Mesothelial cell of epicardium (in vitro differentiated cells): ENCODE measurements at regions not wholly inside any gene's neighbourhood (a gene's known extent, or its start where the extent isn't known, plus 50 kb on each side); places are given as distances from the start of the nearest gene placed in this dataset.
A peak's percentile ranks its signal among the peaks of the same experiment; 100 is the strongest.

ENCODE experiments used
- DNase-seq, 2 experiments: peaks; one replicate each; pipeline ENCODE4 v3.0.0; 2021; ENCODE audit warnings: low spot score in 2 of 2; ENCODE audit not compliant: unreplicated experiment in 2 of 2
- H3K27ac Mint-ChIP-seq: 2 replicates; pipeline ENCODE4 v1.8.0; 2021; ENCODE audit warnings: mixed read lengths
- H3K27me3 Mint-ChIP-seq: 2 replicates; pipeline ENCODE4 v1.8.0; 2021; ENCODE audit warnings: low read depth, mixed read lengths
- H3K36me3 Mint-ChIP-seq: 2 replicates; pipeline ENCODE4 v1.8.0; 2021; ENCODE audit warnings: mixed read lengths
- H3K4me1 Mint-ChIP-seq: 2 replicates; pipeline ENCODE4 v1.8.0; 2021; ENCODE audit warnings: mixed read lengths
- H3K4me3 Mint-ChIP-seq: 2 replicates; pipeline ENCODE4 v1.8.0; 2021; ENCODE audit warnings: mild to moderate bottlenecking, moderate library complexity, mixed read lengths
- H3K9me3 Mint-ChIP-seq: 2 replicates; pipeline ENCODE4 v1.8.0; 2021; ENCODE audit warnings: mixed read lengths
- TF ChIP-seq, protein P1 (sequence below): fragments of 200-600 bp; sonication (generic); IDR thresholded peaks from one replicate; pipeline ENCODE4 v1.5.0; 2021; ENCODE audit warnings: antibody characterized with exemption; ENCODE audit not compliant: unreplicated experiment

DNA sequence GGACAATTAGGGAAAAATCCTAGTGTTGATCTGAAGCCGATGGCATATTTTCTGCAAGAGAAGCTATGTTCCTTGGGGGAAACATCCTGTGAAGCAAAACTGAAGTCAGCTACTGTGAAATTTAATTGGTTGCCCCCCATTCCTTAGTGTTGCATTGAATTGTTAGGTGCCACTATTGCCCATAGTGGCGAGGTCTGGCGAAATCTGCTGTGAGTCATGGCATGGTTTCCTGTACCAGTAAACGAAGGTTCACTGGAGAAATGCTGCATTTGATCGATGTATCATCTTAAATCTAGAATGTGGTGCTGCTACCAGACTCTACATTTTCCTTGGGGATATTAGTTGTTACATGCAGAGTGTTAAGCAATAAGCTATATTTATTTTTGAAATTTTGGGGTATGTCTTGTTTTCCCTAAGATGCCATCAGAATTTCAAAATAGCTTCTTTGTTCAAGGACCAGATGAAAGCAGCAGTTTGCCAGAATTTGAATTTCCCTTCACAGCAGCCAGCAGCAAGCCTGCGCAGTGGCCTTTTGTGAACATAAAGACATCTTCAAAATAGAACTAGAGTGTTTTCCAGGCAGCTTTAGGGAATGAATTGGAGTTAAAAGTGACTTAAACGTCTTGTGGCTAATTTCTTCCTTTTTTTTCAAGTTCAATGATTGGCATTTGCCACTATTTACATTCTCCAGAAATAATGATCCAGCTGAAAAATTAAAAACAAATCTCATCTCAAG, 348.6 kb upstream of the COBL start:
- H3K9me3 Mint-ChIP-seq: no peaks in the 10 kb centered on the region
- H3K27ac Mint-ChIP-seq: no peak overlapping the region
- no peaks in the 10 kb centered on the region for H3K36me3 Mint-ChIP-seq
- no peak for DNase-seq
- H3K4me3 Mint-ChIP-seq: no peak overlapping the region
- TF ChIP-seq, protein P1, sequence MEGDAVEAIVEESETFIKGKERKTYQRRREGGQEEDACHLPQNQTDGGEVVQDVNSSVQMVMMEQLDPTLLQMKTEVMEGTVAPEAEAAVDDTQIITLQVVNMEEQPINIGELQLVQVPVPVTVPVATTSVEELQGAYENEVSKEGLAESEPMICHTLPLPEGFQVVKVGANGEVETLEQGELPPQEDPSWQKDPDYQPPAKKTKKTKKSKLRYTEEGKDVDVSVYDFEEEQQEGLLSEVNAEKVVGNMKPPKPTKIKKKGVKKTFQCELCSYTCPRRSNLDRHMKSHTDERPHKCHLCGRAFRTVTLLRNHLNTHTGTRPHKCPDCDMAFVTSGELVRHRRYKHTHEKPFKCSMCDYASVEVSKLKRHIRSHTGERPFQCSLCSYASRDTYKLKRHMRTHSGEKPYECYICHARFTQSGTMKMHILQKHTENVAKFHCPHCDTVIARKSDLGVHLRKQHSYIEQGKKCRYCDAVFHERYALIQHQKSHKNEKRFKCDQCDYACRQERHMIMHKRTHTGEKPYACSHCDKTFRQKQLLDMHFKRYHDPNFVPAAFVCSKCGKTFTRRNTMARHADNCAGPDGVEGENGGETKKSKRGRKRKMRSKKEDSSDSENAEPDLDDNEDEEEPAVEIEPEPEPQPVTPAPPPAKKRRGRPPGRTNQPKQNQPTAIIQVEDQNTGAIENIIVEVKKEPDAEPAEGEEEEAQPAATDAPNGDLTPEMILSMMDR: no peak
- peaks cover 11% of the 10 kb centered on the region for H3K4me1 Mint-ChIP-seq
- H3K27me3 Mint-ChIP-seq: peaks cover 48% of the 10 kb centered on the region

DNA sequence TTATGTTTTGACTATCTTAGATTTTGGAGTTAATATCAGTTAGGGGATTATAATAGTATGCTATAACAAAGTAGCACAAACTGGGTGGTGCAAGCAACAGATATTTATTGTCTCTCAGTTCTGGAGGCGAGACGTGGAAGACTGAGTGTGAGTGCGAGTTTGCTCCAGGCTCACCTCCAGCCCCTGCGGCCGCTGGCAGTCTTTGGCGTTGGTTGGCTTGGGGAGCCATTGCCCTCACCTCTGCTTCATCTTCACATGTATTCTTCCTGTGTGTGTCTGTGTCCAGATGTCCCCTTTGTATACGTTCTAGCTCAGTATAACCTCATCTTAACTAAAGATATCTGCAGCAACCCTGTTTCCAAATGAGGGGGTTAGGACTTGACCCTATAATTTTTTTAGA, 343.9 kb upstream of the COBL start:
- Mint-ChIP-seq H3K4me3 (no peak overlapping the region), H3K4me1 (no peaks in the 10 kb centered on the region), H3K36me3 (no peaks in the 10 kb centered on the region), H3K9me3 (no peaks in the 10 kb centered on the region), H3K27me3 (peaks cover 61% of the 10 kb centered on the region), H3K27ac (no peak overlapping the region)
- TF ChIP-seq, protein P1: no peak
- no peak for DNase-seq

DNA sequence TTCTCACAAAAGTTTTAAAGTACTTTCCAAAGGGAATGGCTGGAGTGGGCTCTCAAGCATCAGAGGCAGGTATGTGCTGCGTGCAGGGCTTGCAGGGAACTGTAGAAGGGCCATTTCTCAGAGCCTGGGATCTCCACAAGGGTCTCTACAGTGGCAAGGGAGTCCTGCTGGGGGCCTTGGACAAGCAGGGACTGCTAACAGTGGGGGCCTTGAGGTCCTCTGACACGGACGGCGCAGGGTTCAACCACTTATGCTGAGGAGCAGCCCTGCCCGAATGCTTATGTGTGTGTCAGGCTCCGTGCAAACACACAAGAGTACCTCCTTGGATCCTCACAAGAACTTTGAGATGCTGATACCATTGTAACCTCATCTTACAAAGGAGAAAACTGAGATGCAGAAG, 342.1 kb upstream of the COBL start:
- TF ChIP-seq, protein P1: no peak
- H3K4me1 Mint-ChIP-seq: no peaks in the 10 kb centered on the region
- DNase-seq: no peak
- H3K27ac Mint-ChIP-seq: no peak overlapping the region
- no peak overlapping the region for H3K4me3 Mint-ChIP-seq
- no peaks in the 10 kb centered on the region for H3K36me3 Mint-ChIP-seq
- no peaks in the 10 kb centered on the region for H3K9me3 Mint-ChIP-seq
- peaks cover 59% of the 10 kb centered on the region for H3K27me3 Mint-ChIP-seq

DNA sequence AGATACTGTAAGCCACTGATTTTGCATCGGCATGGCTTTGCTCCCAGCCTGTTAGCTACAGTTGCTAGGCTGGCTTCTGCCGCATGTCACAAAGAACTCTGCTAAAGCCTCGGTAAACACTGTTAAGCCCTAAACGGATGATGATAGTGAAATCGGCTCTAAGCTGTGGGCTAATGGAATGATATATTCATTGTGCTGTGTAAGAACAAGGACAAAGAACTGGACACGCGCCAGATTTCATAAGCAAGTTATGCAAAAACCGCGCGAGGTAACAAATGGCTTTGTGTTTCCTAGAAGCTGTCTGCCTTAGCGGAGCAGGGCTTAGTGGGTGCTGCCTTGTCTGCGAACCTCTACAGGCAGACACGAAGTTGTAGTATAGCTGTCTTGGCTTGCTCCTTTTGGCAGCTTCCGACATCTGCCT, 331.3 kb upstream of the COBL start:
- DNase-seq: peak; percentile 55 to 61
- Mint-ChIP-seq H3K36me3 (no peaks in the 10 kb centered on the region), H3K9me3 (peaks cover 7% of the 10 kb centered on the region), H3K27me3 (peaks cover 59% of the 10 kb centered on the region), H3K4me1 (peaks cover 8% of the 10 kb centered on the region), H3K27ac (peak overlapping the region; percentile 47), H3K4me3 (peak overlapping the region; percentile 39)
- TF ChIP-seq, protein P1: no peak

DNA sequence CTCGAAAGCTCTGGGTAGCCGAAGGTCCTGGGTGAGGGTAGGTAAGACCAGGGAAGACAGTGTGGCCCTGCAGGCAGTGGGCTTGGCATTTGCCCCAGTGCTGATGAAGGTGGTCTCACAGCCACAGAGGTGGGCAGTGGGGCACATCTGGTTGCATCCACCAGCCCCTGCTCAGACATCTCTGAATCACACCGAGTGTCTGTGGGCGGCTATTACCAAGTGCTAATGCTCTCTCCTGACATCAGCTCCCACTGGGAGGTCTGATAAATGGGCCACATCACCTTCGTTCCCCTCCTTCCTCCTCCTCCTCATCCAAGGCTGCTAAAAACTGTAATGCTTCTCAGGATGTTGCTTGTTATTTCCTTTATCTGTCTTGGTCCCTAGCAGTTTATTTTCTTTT, 330.9 kb upstream of the COBL start:
- Mint-ChIP-seq H3K36me3 (no peaks in the 10 kb centered on the region), H3K4me1 (peaks cover 8% of the 10 kb centered on the region), H3K9me3 (peaks cover 7% of the 10 kb centered on the region), H3K27me3 (peaks cover 63% of the 10 kb centered on the region), H3K4me3 (peak overlapping the region; percentile 39), H3K27ac (peak overlapping the region; percentile 47)
- TF ChIP-seq, protein P1: no peak
- no peak for DNase-seq
